Glomerular visceral epithelial cell (primary cell): ENCODE measurements at regions not wholly inside any gene's neighbourhood (a gene's known extent, or its start where the extent isn't known, plus 50 kb on each side); places are given as distances from the start of the nearest gene placed in this dataset.

Experiments
- DNase-seq: peaks from one replicate; pipeline ENCODE4 v3.0.0-alpha.2; 2016; ENCODE audit errors: extremely low spot score

DNA sequence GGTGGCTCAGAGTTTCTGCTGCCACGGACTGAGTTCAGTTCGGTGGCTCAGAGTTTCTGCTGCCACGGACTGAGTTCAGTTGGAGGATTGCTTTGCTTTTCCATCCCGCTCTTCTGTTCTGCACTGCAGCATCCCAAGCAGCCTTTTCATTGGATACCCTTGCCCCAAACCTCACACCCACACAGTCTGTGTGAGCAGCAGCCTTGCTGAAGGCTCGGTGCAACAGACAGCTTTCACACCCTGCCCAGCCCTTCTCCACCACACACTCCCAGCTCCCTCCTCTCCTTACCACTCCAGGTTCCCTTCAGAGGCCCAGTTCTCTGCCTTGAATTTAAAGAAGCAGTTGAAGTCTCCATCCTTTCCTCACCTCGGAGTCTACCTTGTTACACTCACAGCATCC, 52.5 kb upstream of the CHD6 start:
- no peak for DNase-seq

DNA sequence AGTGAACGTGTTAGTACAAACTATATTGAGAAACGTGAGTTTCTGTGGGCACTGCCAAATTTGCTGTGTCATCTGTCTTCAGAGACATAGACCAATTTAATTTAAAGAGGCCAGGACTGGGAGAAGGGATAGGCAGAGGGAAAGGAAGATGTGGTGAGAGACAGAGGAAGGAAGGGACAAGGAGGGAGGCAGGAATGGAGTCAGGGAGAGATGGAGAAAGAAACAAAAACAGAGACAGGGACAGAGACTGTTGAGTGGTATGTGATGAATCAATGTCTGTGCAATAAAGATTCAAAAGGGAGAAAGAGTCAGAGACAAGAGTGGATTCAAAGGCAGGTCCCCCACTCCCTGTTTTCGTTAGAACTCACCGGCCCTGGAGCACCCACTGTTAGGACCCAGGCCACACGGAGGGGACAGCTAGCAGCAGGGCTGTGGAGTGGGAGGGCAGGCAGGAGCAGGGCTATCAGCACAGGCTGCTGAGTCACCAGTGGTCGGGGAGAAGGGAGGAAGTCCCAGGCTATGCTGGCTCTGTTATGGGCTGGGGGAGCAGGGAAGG, 51.6 kb upstream of the CHD6 start:
- DNase-seq, result no peak

DNA sequence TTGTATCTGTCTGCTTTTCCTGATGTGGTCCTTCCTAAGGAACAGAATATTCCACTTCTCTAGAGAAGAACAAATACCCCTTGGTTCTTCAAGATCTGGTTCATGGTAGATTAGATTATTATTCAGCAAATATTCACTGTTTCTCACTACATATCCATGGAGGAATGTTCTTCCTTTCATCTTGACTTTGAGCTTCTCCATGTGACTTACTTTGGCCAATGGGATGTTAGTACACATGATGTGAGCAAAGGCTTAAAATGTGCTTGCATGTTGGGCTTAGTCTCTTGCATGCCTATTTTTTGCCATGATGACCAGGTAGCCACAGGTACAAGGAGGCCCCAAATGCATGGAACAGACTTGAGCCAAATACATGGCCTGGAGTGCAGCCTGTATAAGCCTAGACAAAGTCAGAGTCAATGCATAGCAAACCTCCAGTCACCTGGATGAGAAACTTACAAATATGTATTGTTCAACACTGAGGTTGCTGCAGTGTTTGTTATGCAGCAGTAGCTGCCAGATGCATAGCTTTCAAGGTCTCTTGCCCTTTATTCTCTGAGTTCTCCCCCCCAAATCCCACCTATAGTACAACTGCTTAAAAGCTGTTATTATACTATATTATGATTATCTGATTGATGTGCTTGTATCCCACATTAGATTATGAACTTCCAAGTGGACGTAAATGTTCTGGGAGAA, 50.0 kb upstream of the CHD6 start:
- no peak for DNase-seq
